ENCODE measurements at regions not wholly inside any gene's neighbourhood (a gene's known extent, or its start where the extent isn't known, plus 50 kb on each side); places are given as distances from the start of the nearest gene placed in this dataset.

- TF ChIP-seq CTCF (IDR thresholded peaks at IDR 0.05) (no peak), POLR2A (IDR thresholded peaks at IDR 0.05) (no peak)
Measured at GRCh38 chr9:99720455-99721050, 101.1 kb upstream of the NR4A3 start.

Data from thyroid gland (tissue), 4 donors.